HEK293T (cell line): ENCODE measurements at regions not wholly inside any gene's neighbourhood (a gene's known extent, or its start where the extent isn't known, plus 50 kb on each side); places are given as distances from the start of the nearest gene placed in this dataset.

ENCODE experiments used
- CTCF ChIA-PET: fragments of 350-600 bp; formaldehyde crosslinking; extraction: SDS; loops from one replicate; lab custom pipeline; 2021; ENCODE audit warnings: antibody characterized with exemption, inconsistent platforms; lab: Yijun Ruan, JAX
- POLR2A ChIA-PET: fragments of 350-600 bp; formaldehyde crosslinking; extraction: SDS; loops from one replicate; lab custom pipeline; 2020; ENCODE audit warnings: antibody characterized with exemption, inconsistent platforms; lab: Yijun Ruan, JAX
- DNase-seq: peaks from one replicate; pipeline ENCODE4 v3.0.0; 2012; ENCODE audit warnings: mixed read lengths; ENCODE audit errors: extremely low spot score
- ARNT ChIP-seq: fragments of 450-650 bp; IDR thresholded peaks from 2 replicates; pipeline ENCODE4 v1.6.1; 2017; ENCODE audit warnings: mild to moderate bottlenecking
- BHLHE40 ChIP-seq: fragments of 450-650 bp; IDR thresholded peaks from 2 replicates; pipeline ENCODE4 v1.6.1; 2016; ENCODE audit warnings: mild to moderate bottlenecking, moderate library complexity, borderline replicate concordance
- CTBP1 ChIP-seq: fragments of 450-650 bp; IDR thresholded peaks from 2 replicates; pipeline ENCODE4 v1.6.1; 2016; ENCODE audit warnings: borderline replicate concordance
- ELF4 ChIP-seq: fragments of 450-650 bp; IDR thresholded peaks from 2 replicates; pipeline ENCODE4 v1.6.1; 2017; ENCODE audit warnings: antibody characterized with exemption
- FOXA1 ChIP-seq: fragments of 450-650 bp; IDR thresholded peaks from 2 replicates; pipeline ENCODE4 v1.6.1; 2016; ENCODE audit warnings: mild to moderate bottlenecking
- FOXK2 ChIP-seq: fragments of 450-650 bp; IDR thresholded peaks from 2 replicates; pipeline ENCODE4 v1.6.1; 2016; ENCODE audit warnings: mild to moderate bottlenecking
- FOXM1 ChIP-seq: fragments of 450-650 bp; IDR thresholded peaks from 2 replicates; pipeline ENCODE4 v1.6.1; 2017; ENCODE audit warnings: mild to moderate bottlenecking, borderline replicate concordance
- HDGF ChIP-seq: fragments of 450-650 bp; IDR thresholded peaks from 2 replicates; pipeline ENCODE4 v1.6.1; 2017; ENCODE audit warnings: antibody characterized with exemption, borderline replicate concordance
- L3MBTL2 ChIP-seq: fragments of 450-650 bp; conservative IDR thresholded peaks from 2 replicates; pipeline ENCODE4 v1.6.1; 2016; ENCODE audit warnings: mild to moderate bottlenecking
- LEF1 ChIP-seq: fragments of 450-650 bp; IDR thresholded peaks from 2 replicates; pipeline ENCODE4 v1.6.1; 2017; ENCODE audit warnings: mild to moderate bottlenecking, borderline replicate concordance
- NFRKB ChIP-seq: fragments of 450-650 bp; IDR thresholded peaks from 2 replicates; pipeline ENCODE4 v1.6.1; 2016; ENCODE audit warnings: mild to moderate bottlenecking, moderate library complexity
- PKNOX1 ChIP-seq: fragments of 450-650 bp; IDR thresholded peaks from 2 replicates; pipeline ENCODE4 v1.6.1; 2016
- SP1 ChIP-seq: fragments of 450-650 bp; IDR thresholded peaks from 2 replicates; pipeline ENCODE4 v1.6.1; 2017
- SUZ12 ChIP-seq: fragments of 450-650 bp; IDR thresholded peaks from 2 replicates; pipeline ENCODE4 v1.6.1; 2016; ENCODE audit warnings: mild to moderate bottlenecking
- TARDBP ChIP-seq: fragments of 450-650 bp; IDR thresholded peaks from 2 replicates; pipeline ENCODE4 v1.6.1; 2016
- ZNF384 ChIP-seq: fragments of 450-650 bp; IDR thresholded peaks from 2 replicates; pipeline ENCODE4 v1.6.1; 2016

GRCh38 chr17:21517538-21518293, 141.6 kb downstream of the KCNJ12 start:
- POLR2A ChIA-PET: no interaction called here
- no peak for DNase-seq
- TF ChIP-seq NFRKB (no peak), L3MBTL2 (no peak), PKNOX1 (no peak), FOXA1 (no peak), ELF4 (no peak), SUZ12 (no peak)
- CTCF ChIA-PET: no interaction called here

GRCh38 chr17:21522755-21523336, 146.7 kb downstream of the KCNJ12 start:
- DNase-seq: no peak
- POLR2A ChIA-PET: no interaction called here
- TF ChIP-seq NFRKB (no peak), CTBP1 (no peak), L3MBTL2 (no peak), FOXK2 (no peak), ARNT (no peak)
- CTCF ChIA-PET: no interaction called here

- DNase-seq: no peak
- TF ChIP-seq L3MBTL2: no peak
- TF ChIP-seq FOXM1: no peak
- no peak for TF ChIP-seq ELF4
- no peak for TF ChIP-seq SP1
- no peak for TF ChIP-seq CTBP1
- TF ChIP-seq ZNF384: no peak
- TF ChIP-seq LEF1: no peak
- no peak for TF ChIP-seq SUZ12
- no peak for TF ChIP-seq FOXA1
- no peak for TF ChIP-seq ARNT
- no peak for TF ChIP-seq BHLHE40
- no peak for TF ChIP-seq FOXK2
- TF ChIP-seq HDGF: no peak
- TF ChIP-seq PKNOX1: no peak
- no peak for TF ChIP-seq NFRKB
- TF ChIP-seq TARDBP: no peak
- CTCF ChIA-PET: interaction anchor here (1.8 kb wide), 1 partner anchor 12 kb away, joined by 5 read pairs; no protein-coding TSS in a partner anchor
- POLR2A ChIA-PET: no interaction called here
These were observed 147.5 kb downstream of the KCNJ12 start for GRCh38 chr17:21523497-21524210.

GRCh38 chr17:21524211-21524591, 148.0 kb downstream of the KCNJ12 start:
- no peak for DNase-seq
- ChIA-PET POLR2A (no interaction called here), CTCF (interaction anchor here (1.7 to 1.8 kb wide), 2 partner anchors 10 to 13 kb away, joined by 5 to 6 read pairs; no protein-coding TSS in a partner anchor)
- TF ChIP-seq PKNOX1 (no peak), ZNF384 (no peak), ELF4 (no peak), LEF1 (no peak), BHLHE40 (no peak), FOXM1 (no peak), CTBP1 (no peak), ARNT (no peak), FOXA1 (no peak), HDGF (no peak), L3MBTL2 (no peak), TARDBP (no peak), FOXK2 (no peak), NFRKB (no peak), SP1 (no peak), SUZ12 (no peak)

GRCh38 chr17:21525464-21526130, 149.4 kb downstream of the KCNJ12 start:
- ChIA-PET POLR2A (no interaction called here), CTCF (interaction anchor here (0.7 to 1.7 kb wide), 3 partner anchors 10 to 240 kb away, joined by 3 to 6 read pairs (median 4); no protein-coding TSS in a partner anchor)
- TF ChIP-seq FOXK2 (no peak), TARDBP (no peak), NFRKB (no peak), ELF4 (no peak), ARNT (no peak), CTBP1 (no peak), L3MBTL2 (no peak), SUZ12 (no peak), FOXM1 (no peak), ZNF384 (no peak), PKNOX1 (no peak), BHLHE40 (no peak), HDGF (no peak)
- no peak for DNase-seq
